Frontal cortex (tissue), 3 donors: ENCODE measurements at regions not wholly inside any gene's neighbourhood (a gene's known extent, or its start where the extent isn't known, plus 50 kb on each side); places are given as distances from the start of the nearest gene placed in this dataset.
"Not testable (repeated sequence)": the region's sequence is repeated elsewhere in the genome, so short reads cannot be mapped to it uniquely, and the experiment has no call there.

Experiments used
- DNase-seq, 2 donors: peaks; one replicate each; pipeline ENCODE4 v3.0.0; 2012; ENCODE audit warnings: low spot score in 2 of 2
- FAIRE-seq: peaks from 2 replicates; lab custom pipeline; 2012; peaks lifted over from hg19 to GRCh38; lab: Jason Lieb, UNC
- donor health status: control.
- donor health status: control.
- donor health status: control.

DNA sequence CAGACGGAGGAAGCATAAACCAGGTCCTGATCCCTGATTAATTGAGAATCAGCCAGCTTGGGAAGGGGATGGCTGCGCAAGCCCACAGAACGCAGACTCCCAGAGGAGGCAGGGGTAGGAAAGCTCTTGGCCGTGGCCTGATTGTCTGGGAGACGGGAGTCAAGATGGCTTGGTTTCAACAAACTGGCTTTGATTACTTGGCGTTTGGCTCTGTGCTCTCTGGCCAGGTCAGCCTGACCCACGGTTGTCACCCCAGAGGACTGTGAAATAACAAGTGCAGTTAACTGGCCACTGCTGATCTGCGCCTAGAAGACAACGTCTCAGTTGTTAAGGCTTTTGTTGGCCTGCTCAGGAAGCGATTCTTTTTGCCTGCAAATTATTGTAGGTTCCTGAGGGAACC, 387.0 kb upstream of the PROK2 start:
- FAIRE-seq: no peak
- DNase-seq: no peak

GRCh38 chr3:72171463-72171881, 386.5 kb upstream of the PROK2 start:
- FAIRE-seq (peak; percentile 62), DNase-seq (peak; percentile 16 to 29)

- no peak for DNase-seq
- FAIRE-seq: no peak
Measured at GRCh38 chr3:72169561-72170472, 384.9 kb upstream of the PROK2 start.

DNA sequence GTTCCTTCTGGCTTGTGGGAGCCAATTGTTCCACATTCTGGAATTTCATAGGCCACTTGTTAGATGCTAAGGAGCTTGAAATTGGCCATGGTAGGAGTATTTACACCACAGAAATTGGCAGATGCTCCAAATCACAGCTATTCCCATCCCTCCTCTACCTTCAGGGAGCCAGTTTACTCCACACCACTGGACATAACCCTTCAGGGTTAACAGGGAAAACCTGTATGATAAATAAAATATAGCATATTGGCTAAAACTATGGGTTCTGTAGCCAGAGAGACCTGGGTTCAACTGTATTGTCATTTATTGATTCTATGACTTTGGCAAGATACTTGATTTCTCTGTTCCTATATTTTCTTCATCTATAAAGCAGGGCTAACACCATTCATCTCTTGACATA, 384.2 kb upstream of the PROK2 start:
- FAIRE-seq (no peak), DNase-seq (no peak)

- no peak for FAIRE-seq
- no peak for DNase-seq
Measured at GRCh38 chr3:72165808-72166207, 380.9 kb upstream of the PROK2 start.

DNA sequence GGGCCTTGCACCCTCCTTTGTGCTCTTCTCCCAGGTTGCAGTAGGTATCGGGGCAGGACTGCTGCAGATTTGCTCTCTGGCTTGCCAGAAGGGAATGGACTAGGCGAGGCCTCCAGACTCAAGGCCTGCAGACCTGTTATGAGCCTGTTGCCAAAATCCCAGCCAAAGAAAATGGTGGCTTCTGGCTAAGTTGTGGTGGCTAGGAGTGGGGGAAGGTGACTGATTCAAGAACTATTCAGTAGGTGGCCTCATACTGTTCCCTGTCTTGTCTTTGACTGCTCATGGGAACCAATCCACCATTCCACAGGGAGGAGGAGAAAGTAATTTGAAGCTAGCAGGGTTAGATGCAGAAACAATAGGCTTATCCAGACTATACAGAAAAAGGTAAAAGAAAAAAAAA, 380.4 kb upstream of the PROK2 start:
- FAIRE-seq: no peak
- no peak for DNase-seq

GRCh38 chr3:72164635-72164978, 379.7 kb upstream of the PROK2 start:
- no peak for DNase-seq
- no peak for FAIRE-seq

DNA sequence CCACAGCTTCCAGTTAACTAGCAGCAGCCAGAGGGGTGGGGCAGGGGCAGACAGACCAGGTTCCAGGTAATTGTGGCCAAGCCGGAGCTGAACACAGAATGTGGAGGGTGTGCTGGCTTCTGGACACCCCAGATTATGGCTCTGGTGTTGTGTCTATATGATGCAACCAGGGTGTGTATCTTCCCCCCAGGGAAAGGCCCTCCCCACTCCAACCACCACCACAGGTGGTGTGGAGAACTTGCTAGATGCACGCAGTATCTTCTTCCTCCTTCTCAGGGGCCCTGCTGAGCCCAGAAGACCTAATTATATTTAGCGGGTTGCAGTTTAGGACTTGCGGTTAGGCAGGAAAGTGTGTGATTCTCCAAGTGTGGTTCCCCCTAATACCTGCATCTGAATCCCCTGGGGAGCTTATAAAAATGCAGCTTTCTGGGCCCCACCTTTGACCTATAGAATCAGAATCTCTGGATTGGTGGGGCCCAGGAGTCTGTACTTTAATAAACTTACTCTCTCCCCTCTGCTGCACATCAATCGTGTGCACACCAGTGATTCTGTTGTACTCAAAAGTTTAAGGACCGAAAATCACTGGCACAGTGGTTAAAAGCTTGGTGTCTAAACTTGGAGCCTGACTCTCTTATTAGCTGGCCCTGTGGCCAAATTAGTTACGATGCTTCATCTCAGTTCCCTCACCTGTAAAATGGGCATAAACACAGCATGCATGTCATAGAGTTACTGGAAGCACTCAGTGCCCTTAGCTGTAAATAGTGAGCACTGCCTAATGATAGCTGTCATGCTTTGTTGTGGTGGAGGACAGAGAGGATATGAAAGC, 379.1 kb upstream of the PROK2 start:
- no peak for DNase-seq
- no peak for FAIRE-seq

- FAIRE-seq (no peak), DNase-seq (no peak)
Measured at GRCh38 chr3:72162649-72163184, 377.8 kb upstream of the PROK2 start.

DNA sequence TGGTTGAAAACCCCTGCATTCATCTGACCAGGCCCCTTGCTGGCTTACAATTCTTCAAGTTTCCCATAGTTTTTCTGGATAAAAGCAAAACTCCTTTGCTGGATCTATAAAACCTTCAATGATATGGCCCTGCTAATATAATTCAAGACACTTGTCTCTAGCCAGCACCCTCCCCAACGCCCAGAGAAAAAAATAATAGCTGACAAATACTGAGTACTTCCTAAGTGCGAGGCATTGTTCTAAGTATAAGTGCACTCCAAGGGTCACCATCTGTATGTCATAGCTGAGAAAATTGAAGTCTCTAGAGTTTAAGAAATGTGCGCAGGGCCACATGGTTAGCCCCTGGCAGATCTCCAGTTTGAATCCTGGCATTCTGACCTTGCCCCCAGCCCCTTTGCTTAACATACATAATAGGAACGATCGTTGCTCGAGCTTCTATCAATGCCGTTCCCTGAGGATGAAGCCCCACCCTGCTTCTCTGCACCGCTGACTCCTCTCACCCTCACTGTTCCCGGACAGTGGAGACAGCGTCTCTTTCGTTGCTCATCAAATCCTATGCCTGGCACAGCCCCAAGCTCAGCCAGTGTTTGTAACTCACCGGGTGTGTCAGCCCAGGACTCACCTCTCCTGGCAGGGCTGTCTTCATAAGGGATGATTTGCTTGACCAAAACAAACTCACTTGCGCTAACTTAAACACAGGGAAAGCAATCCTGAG, 377.1 kb upstream of the PROK2 start:
- FAIRE-seq (no peak), DNase-seq (no peak)

GRCh38 chr3:72161285-72161684, 376.3 kb upstream of the PROK2 start:
- not testable (repeated sequence) for DNase-seq, FAIRE-seq

DNA sequence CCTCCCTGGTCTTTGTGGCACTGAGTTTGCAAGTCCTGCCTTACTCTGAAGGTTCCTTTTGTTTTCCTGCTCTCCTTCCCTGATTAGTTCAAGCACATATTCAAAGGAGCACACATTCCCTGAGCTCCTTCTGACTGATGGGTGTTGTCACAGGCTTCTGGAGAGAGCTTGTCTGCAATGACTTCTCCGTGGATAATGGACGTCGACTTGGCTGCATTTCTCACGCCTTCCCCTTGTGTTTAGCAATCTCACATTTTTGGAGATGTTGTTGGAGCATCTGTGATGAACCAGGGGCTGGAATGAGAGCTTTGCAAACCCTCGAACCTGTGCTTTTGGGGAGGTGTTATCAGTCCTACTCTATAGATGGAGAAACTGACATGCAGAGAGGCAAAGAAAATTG, 375.4 kb upstream of the PROK2 start:
- DNase-seq (no peak), FAIRE-seq (no peak)

- no peak for FAIRE-seq
- no peak for DNase-seq
Measured at GRCh38 chr3:72159487-72159886, 374.5 kb upstream of the PROK2 start.

DNA sequence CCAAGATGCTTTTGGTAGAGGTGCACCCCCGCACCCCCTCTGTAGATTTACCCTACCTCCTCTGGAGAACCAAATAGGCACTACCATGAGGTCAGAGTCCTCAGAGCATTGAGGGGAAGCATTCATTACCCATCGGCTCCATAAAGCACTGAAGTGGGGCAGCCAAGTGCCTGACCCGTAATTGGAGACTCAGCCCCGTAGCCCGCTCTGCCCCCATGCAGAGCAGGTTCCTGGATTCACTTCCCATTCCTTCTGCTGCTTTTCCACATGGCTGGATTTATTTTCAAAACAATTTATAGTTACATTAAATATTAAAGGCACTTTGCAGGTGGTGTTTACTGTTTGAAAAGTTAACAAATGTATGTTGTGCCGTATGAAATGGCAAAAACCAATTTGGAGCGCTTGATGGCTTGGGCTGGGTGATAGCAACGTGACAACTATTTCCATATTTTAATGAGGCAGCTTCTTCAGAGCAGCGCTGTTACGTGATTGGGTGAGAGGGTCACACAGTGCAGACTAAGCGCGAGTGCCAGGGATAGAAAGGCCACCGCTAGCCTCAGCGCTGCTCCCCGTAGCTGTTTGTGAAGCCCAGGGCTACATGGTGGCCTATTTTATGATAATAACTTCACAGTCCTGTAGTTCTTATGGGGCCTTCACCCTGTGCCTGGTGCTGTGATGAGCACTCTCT, 373.8 kb upstream of the PROK2 start:
- FAIRE-seq: no peak
- no peak for DNase-seq

DNA sequence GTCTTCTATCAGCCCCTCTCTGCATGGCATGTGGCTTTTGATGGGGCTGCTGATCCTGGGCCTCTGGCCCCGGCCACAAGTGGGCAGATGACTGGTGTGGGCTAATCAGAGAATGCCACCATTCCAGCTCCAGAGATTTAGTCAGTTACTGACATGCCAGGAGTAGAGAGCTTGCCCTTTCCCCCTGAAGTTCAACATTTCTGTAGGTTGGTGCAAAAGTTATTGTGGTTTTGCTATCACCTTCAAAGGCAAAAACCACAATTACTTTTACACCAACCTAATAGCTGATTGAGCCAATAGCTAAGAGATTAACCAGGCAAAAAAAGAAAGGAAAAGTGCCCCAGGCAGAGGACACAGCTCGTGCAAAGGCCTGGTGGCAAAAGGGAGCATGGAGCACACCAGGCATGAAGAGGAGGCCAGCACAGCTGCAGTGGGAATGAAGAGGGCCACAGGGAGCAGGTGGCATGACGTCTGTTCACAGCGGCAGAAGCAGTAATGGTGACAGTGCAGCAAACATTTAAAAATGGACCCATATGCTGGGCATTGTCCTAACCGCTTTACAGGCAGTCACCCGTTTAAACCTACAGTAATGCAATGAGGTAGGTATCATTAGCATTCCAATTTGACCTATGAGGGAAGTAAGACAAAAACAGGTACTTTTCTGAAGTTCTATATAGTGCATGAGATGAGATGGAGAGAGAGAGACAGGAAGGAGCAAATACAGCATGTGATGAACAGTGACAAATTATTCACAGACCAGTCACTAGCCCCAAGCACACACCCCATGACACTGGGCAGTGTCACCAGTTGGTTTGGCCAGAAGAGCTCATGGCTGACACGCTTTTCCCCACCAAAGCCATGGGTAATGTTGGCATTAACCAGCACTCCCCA, 373.0 kb upstream of the PROK2 start:
- no peak for FAIRE-seq
- DNase-seq: no peak

GRCh38 chr3:72155391-72156064, 370.6 kb upstream of the PROK2 start:
- FAIRE-seq (no peak), DNase-seq (peak in 1 of 2 donors; percentile 44)

DNA sequence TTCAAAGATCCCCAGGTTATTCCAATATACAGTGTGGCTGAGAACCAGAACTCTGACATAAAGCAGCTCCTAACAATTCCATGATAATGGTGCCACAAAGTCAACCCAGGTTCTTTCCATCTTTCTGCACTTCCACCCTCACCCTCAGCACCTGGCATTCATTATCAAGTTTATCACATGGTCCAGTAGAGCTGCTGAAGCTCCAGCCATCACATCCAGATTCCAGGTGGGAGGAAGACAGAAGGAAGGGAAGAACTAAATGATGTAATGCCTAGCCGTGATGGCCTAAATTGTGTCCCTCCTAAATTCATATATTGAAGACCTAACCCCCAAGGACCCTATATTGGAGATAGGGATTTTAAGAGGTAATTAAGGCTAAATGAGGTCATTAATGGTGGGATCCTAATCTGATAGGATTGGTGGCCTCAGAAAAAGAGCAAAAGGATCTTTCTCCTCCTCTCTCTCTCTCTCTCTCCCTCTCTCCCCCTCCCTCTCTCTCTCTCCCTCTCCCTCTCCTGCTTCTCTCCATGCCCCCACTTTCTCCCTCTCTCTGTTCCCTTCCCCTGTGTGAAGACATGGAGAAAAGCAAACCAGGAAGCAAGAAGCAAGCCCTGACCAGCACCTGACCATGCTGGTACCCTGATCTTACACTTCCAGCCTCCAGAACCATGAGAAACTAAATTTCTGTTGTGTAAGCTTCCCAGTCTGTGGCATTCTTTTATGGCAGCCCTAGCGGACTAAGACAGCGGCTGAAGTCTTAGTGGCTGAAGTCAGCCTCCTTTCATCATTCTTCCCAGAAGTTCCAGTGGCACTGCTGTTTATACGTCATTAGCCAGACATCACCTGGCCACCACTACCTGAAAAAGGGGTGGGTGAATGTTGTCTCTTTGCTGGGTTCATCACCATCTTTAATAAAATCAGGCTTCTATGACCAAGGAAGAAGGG, 369.7 kb upstream of the PROK2 start:
- no peak for FAIRE-seq
- no peak for DNase-seq
